ENCODE measurements at regions not wholly inside any gene's neighbourhood (a gene's known extent, or its start where the extent isn't known, plus 50 kb on each side); places are given as distances from the start of the nearest gene placed in this dataset.

DNA sequence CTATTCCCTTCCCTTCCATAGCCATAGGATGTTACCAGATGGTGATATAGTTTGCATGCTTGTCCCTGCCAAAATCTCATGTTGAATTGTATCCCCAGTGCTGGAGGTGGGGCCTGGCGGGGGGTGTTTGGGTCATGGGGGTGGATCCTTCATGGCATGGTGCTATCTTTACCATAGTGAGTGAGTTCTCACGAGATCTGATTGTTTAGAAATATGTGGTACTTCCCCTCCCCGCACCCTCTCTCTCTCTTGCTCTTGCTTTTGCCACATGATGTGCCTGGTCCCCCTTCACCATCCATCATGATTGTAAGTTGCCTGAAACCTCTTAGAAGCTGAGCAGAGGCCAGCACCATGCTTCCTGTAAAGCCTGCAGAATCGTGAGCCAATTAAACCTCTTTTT, 181.3 kb downstream of the CAND1 start:
- intact Hi-C loops (cut with DNase I), result no loop called here
- no peak overlapping the region for H3K27ac ChIP-seq
- no peak for TF ChIP-seq CTCF (IDR thresholded peaks at IDR 0.05)
- no peak for ATAC-seq
- H3K4me1 ChIP-seq, result no peaks in the 10 kb centered on the region
- no peaks in the 10 kb centered on the region for H3K36me3 ChIP-seq
- H3K4me3 ChIP-seq, result no peak overlapping the region
- H3K27me3 ChIP-seq, result no peaks in the 10 kb centered on the region
- no peak for DNase-seq
- H3K9me3 ChIP-seq, result no peaks in the 10 kb centered on the region

DNA sequence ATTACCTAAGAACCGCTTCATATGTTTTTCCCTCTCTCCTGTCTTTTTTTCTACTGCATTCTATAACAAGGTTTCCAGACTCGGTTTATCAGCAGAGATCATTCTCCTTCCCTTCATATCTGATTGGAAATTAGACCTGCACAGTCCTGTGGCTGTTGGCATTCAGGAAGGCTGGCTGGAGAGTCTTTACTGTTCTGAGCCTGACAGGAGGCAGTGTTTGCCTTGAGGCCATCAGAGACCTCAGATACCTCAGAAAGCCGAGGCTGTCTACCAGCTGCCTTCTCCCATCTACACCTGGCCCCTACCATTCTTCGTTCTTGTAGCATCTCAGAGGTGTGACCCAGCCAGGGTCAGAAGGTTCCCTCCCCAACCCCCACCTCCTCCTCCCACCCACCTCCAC, 182.0 kb downstream of the CAND1 start:
- no peak for ATAC-seq
- no peak for TF ChIP-seq CTCF (IDR thresholded peaks at IDR 0.05)
- DNase-seq, result no peak

GRCh38 chr12:67452119-67452805, 183.1 kb downstream of the CAND1 start:
- DNase-seq (no peak), ATAC-seq (peak; percentile 83)
- Histone ChIP-seq H3K4me1 (peaks cover 12% of the 10 kb centered on the region), H3K4me3 (no peak overlapping the region), H3K27ac (no peak overlapping the region), H3K27me3 (no peaks in the 10 kb centered on the region), H3K9me3 (no peaks in the 10 kb centered on the region), H3K36me3 (no peaks in the 10 kb centered on the region)
- TF ChIP-seq CTCF (IDR thresholded peaks at IDR 0.05), result no peak
- intact Hi-C loops (cut with DNase I), result no loop called here

More for the DNA sequence above, 182.0 kb downstream of the CAND1 start:
- Histone ChIP-seq H3K9me3 (no peaks in the 10 kb centered on the region), H3K4me1 (peaks cover 1% of the 10 kb centered on the region), H3K27ac (no peak overlapping the region), H3K4me3 (no peak overlapping the region), H3K27me3 (no peaks in the 10 kb centered on the region), H3K36me3 (no peaks in the 10 kb centered on the region)
- intact Hi-C loops (cut with DNase I), result no loop called here

DNA sequence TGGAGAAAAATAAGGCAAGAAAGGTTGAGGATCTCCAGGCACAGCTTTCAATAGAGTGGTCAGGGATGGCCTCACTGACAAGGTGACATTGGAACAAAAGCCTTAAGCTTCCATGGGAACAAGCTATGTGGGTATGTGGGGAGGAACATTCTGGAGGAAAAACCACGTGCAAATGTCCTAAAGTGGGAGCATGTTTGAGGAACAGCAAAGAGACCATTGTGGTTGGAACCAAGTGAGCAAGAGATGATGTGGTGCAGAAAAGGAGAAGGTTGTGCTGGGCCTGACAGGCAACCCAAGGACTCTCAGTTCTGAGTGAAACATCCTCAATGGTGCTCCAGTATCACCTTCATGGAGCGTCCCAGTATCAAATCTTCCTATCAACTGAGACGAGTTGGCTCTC, 184.0 kb downstream of the CAND1 start:
- intact Hi-C loops (cut with DNase I), result no loop called here
- H3K9me3 ChIP-seq, result no peaks in the 10 kb centered on the region
- H3K36me3 ChIP-seq, result no peaks in the 10 kb centered on the region
- TF ChIP-seq CTCF (IDR thresholded peaks at IDR 0.05), result no peak
- no peaks in the 10 kb centered on the region for H3K27me3 ChIP-seq
- DNase-seq (no peak), ATAC-seq (peak; percentile 16)
- H3K4me1 ChIP-seq, result peaks cover 16% of the 10 kb centered on the region
- no peak overlapping the region for H3K4me3 ChIP-seq
- no peak overlapping the region for H3K27ac ChIP-seq

GRCh38 chr12:67455236-67455635, 186.1 kb downstream of the CAND1 start:
- DNase-seq, result no peak
- Histone ChIP-seq H3K9me3 (no peaks in the 10 kb centered on the region), H3K27me3 (no peaks in the 10 kb centered on the region), H3K27ac (no peak overlapping the region), H3K36me3 (no peaks in the 10 kb centered on the region), H3K4me3 (no peak overlapping the region), H3K4me1 (peaks cover 16% of the 10 kb centered on the region)
- ATAC-seq, result no peak
- TF ChIP-seq CTCF (IDR thresholded peaks at IDR 0.05), result no peak
- intact Hi-C loops (cut with DNase I), result no loop called here

- ATAC-seq, result no peak
- Histone ChIP-seq H3K9me3 (no peaks in the 10 kb centered on the region), H3K4me3 (no peak overlapping the region), H3K4me1 (peaks cover 16% of the 10 kb centered on the region), H3K27ac (no peak overlapping the region), H3K36me3 (no peaks in the 10 kb centered on the region), H3K27me3 (no peaks in the 10 kb centered on the region)
- intact Hi-C loops (cut with DNase I), result no loop called here
- TF ChIP-seq CTCF (IDR thresholded peaks at IDR 0.05), result no peak
- DNase-seq, result no peak
These were observed 187.3 kb downstream of the CAND1 start for GRCh38 chr12:67456431-67456901.

All from upper lobe of right lung (tissue), 1 donor.